ENCODE measurements at regions not wholly inside any gene's neighbourhood (a gene's known extent, or its start where the extent isn't known, plus 50 kb on each side); places are given as distances from the start of the nearest gene placed in this dataset.

- Histone ChIP-seq H3K9me3 (ENCODE audit: insufficient read depth, low read length, severe bottlenecking) (no peaks in the 10 kb centered on the region), H3K27ac (ENCODE audit: low read length) (no peak overlapping the region), H4K20me1 (ENCODE audit: insufficient read depth, low read length) (no peaks in the 10 kb centered on the region), H3K9ac (ENCODE audit: low read depth, low read length) (no peak overlapping the region), H3K4me2 (ENCODE audit: insufficient read depth, low read length) (no peak overlapping the region), H3K36me3 (ENCODE audit: insufficient read depth, low read length) (no peaks in the 10 kb centered on the region), H3K79me2 (ENCODE audit: insufficient read depth, low read length) (no peaks in the 10 kb centered on the region), H3K4me3 (ENCODE audit: low read depth in 1 of 2, low read length in 2 of 2) (no peak overlapping the region), H3K27me3 (ENCODE audit: insufficient read depth, low read length, poor library complexity) (no peaks in the 10 kb centered on the region), H3K4me1 (ENCODE audit: insufficient read depth, low read length) (no peaks in the 10 kb centered on the region), H2AFZ (ENCODE audit: low read depth, low read length) (no peak overlapping the region)
- no peak for DNase-seq
- TF ChIP-seq EZH2 (IDR thresholded peaks at IDR 0.05; ENCODE audit: borderline replicate concordance, low read depth, low read length, severe bottlenecking) (no peak), CTCF (IDR thresholded peaks at IDR 0.05; ENCODE audit: borderline replicate concordance, extremely low read depth, low read length, poor library complexity, severe bottlenecking) (no peak)
- ATAC-seq (ENCODE audit: insufficient read depth, low read depth): no peak
Observed at GRCh38 chr15:61403884-61404283, 174.8 kb upstream of the RORA start.

GRCh38 chr15:61401903-61402698 is 173.0 kb upstream of the RORA start:
- H3K27ac ChIP-seq (ENCODE audit: low read length): no peak overlapping the region
- H4K20me1 ChIP-seq (ENCODE audit: insufficient read depth, low read length): no peaks in the 10 kb centered on the region
- no peaks in the 10 kb centered on the region for H3K4me1 ChIP-seq (ENCODE audit: insufficient read depth, low read length)
- ATAC-seq (ENCODE audit: insufficient read depth, low read depth) (no peak), DNase-seq (no peak)
- no peak overlapping the region for H2AFZ ChIP-seq (ENCODE audit: low read depth, low read length)
- H3K27me3 ChIP-seq (ENCODE audit: insufficient read depth, low read length, poor library complexity): no peaks in the 10 kb centered on the region
- no peak overlapping the region for H3K4me2 ChIP-seq (ENCODE audit: insufficient read depth, low read length)
- no peak overlapping the region for H3K4me3 ChIP-seq (ENCODE audit: low read depth in 1 of 2, low read length in 2 of 2)
- no peaks in the 10 kb centered on the region for H3K79me2 ChIP-seq (ENCODE audit: insufficient read depth, low read length)
- no peaks in the 10 kb centered on the region for H3K36me3 ChIP-seq (ENCODE audit: insufficient read depth, low read length)
- no peak overlapping the region for H3K9ac ChIP-seq (ENCODE audit: low read depth, low read length)
- no peaks in the 10 kb centered on the region for H3K9me3 ChIP-seq (ENCODE audit: insufficient read depth, low read length, severe bottlenecking)
- TF ChIP-seq EZH2 (IDR thresholded peaks at IDR 0.05; ENCODE audit: borderline replicate concordance, low read depth, low read length, severe bottlenecking): no peak
- TF ChIP-seq CTCF (IDR thresholded peaks at IDR 0.05; ENCODE audit: borderline replicate concordance, extremely low read depth, low read length, poor library complexity, severe bottlenecking): no peak

- Histone ChIP-seq H2AFZ (ENCODE audit: low read depth, low read length) (no peak overlapping the region), H3K27ac (ENCODE audit: low read length) (no peak overlapping the region), H3K4me2 (ENCODE audit: insufficient read depth, low read length) (no peak overlapping the region), H3K27me3 (ENCODE audit: insufficient read depth, low read length, poor library complexity) (no peaks in the 10 kb centered on the region), H4K20me1 (ENCODE audit: insufficient read depth, low read length) (no peaks in the 10 kb centered on the region), H3K9ac (ENCODE audit: low read depth, low read length) (no peak overlapping the region), H3K36me3 (ENCODE audit: insufficient read depth, low read length) (no peaks in the 10 kb centered on the region), H3K9me3 (ENCODE audit: insufficient read depth, low read length, severe bottlenecking) (no peaks in the 10 kb centered on the region), H3K4me1 (ENCODE audit: insufficient read depth, low read length) (no peaks in the 10 kb centered on the region), H3K79me2 (ENCODE audit: insufficient read depth, low read length) (no peaks in the 10 kb centered on the region), H3K4me3 (ENCODE audit: low read depth in 1 of 2, low read length in 2 of 2) (no peak overlapping the region)
- DNase-seq (no peak), ATAC-seq (ENCODE audit: insufficient read depth, low read depth) (no peak)
- TF ChIP-seq EZH2 (IDR thresholded peaks at IDR 0.05; ENCODE audit: borderline replicate concordance, low read depth, low read length, severe bottlenecking) (no peak), CTCF (IDR thresholded peaks at IDR 0.05; ENCODE audit: borderline replicate concordance, extremely low read depth, low read length, poor library complexity, severe bottlenecking) (no peak)
Observed at GRCh38 chr15:61398310-61398709, 169.2 kb upstream of the RORA start.
